Stomach (tissue), 8 donors: ENCODE measurements at regions not wholly inside any gene's neighbourhood (a gene's known extent, or its start where the extent isn't known, plus 50 kb on each side); places are given as distances from the start of the nearest gene placed in this dataset.
A peak's percentile ranks its signal among the peaks of the same experiment; 100 is the strongest.

ENCODE experiments used
- DNase-seq, 2 donors: peaks; one replicate each; pipeline versions ENCODE4 v3.0.0 to v3.0.0-alpha.2; 2013 to 2019
- H3K27ac ChIP-seq, 5 donors: fragments of 200-600 bp in 4 of 5; sonication (generic) in 4 of 5; one replicate each; pipeline ENCODE4 v1.5.1; 2013 to 2019; ENCODE audit warnings: mild to moderate bottlenecking in 1 of 5, moderate library complexity in 1 of 5
- H3K27me3 ChIP-seq, 3 donors: fragments of 200-600 bp; sonication (generic); one replicate each; pipeline ENCODE4 v1.5.1; 2017 to 2019; ENCODE audit warnings: mixed run types in 1 of 3
- H3K36me3 ChIP-seq, 4 donors: fragments of 200-600 bp; sonication (generic); 1 replicate in 3 of 4; 2 replicates in 1 of 4; pipeline ENCODE4 v1.5.1; 2016 to 2019
- H3K4me1 ChIP-seq, 4 donors: fragments of 200-600 bp; sonication (generic); one replicate each; pipeline ENCODE4 v1.5.1; 2016 to 2019
- H3K4me3 ChIP-seq, 4 donors: fragments of 200-600 bp; sonication (generic) in 3 of 4; one replicate each; pipeline ENCODE4 v1.5.1; 2016 to 2019; ENCODE audit warnings: mild to moderate bottlenecking in 1 of 4
- H3K9me3 ChIP-seq, 4 donors: fragments of 200-600 bp; sonication (generic); one replicate each; pipeline ENCODE4 v1.5.1; 2016 to 2019
- EP300 ChIP-seq: sonication (generic); formaldehyde crosslinking; IDR thresholded peaks from one replicate; pipeline ENCODE4 v1.6.1; 2017; ENCODE audit warnings: antibody characterized with exemption
- POLR2A ChIP-seq, 4 donors: fragments of 450-650 bp; IDR thresholded peaks; one replicate each; pipeline ENCODE4 v1.6.1; 2016; ENCODE audit warnings: antibody characterized with exemption in 4 of 4, control low read depth in 2 of 4, mild to moderate bottlenecking in 1 of 4, moderate library complexity in 1 of 4
- POLR2AphosphoS5 ChIP-seq, 3 donors: sonication (generic); formaldehyde crosslinking; IDR thresholded peaks; one replicate each; pipeline ENCODE4 v1.6.1; 2016; ENCODE audit warnings: antibody characterized with exemption in 3 of 3
- WGBS, 5 donors: extraction: QIAGEN DNeasy Blood & Tissue Kit in 3 of 5; methylation state at CpG; one replicate each; pipeline versions ENCODE4 v1.1.5 to v1.1.7; 2013 to 2018; 5-methylcytosine and 5-hydroxymethylcytosine counted together
- intact Hi-C: fragments of 100-400 bp; cut with DNase I; formaldehyde crosslinking; loops from one replicate; pipeline ENCODE4 v1.15.1; 2023; ENCODE audit warnings: low total_unique reads
- TF ChIP-seq, protein P1 (sequence below), 7 experiments: fragments of 450-650 bp in 4 of 7; fragments of 200-600 bp in 3 of 7; sonication (generic) in 3 of 7; IDR thresholded peaks; one replicate each; pipeline ENCODE4 v1.5.1; 2016 to 2019; ENCODE audit warnings: antibody characterized with exemption in 7 of 7, control low read depth in 2 of 7, mild to moderate bottlenecking in 1 of 7
- donor health status: healthy with polysubstance abuse.
- donor health status: Bipolar disorder and iron deficiency.
- donor health status: healthy.

DNA sequence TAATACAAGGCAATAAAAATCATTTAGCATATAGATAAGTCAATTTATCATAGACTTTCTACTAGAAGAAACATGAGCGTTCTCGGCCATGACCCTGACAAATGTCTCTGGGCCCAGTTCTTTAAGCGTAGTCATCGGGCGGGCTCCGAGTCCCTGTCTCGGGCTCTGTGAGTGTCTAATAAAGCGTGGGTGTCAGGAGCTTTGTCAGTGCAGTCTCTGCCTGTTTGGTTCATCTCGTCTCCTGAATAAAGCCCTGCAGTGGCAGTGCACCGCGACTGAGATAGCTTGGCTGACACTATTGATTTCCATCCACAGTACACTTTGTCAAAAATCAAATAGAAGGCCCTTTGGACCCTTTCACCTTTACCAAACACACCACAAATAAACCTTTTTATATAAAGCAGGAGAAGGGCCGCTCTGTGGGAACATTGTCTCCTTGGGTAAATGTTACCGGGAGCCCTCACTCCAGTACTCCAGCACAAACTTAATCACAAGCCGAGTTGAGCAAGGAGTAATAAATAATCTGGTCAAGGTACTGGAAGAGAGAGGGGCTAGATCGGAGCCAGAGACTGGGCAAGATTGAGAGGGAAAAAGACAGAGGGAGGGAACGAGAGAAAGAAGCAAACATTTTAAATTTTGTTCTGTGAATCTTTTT is 368.2 kb upstream of the TSHZ3 start:
- TF ChIP-seq, protein P1, sequence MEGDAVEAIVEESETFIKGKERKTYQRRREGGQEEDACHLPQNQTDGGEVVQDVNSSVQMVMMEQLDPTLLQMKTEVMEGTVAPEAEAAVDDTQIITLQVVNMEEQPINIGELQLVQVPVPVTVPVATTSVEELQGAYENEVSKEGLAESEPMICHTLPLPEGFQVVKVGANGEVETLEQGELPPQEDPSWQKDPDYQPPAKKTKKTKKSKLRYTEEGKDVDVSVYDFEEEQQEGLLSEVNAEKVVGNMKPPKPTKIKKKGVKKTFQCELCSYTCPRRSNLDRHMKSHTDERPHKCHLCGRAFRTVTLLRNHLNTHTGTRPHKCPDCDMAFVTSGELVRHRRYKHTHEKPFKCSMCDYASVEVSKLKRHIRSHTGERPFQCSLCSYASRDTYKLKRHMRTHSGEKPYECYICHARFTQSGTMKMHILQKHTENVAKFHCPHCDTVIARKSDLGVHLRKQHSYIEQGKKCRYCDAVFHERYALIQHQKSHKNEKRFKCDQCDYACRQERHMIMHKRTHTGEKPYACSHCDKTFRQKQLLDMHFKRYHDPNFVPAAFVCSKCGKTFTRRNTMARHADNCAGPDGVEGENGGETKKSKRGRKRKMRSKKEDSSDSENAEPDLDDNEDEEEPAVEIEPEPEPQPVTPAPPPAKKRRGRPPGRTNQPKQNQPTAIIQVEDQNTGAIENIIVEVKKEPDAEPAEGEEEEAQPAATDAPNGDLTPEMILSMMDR (IDR thresholded peaks at IDR 0.05), result no peak
- TF ChIP-seq POLR2AphosphoS5 (IDR thresholded peaks at IDR 0.05), result no peak
- no peak for TF ChIP-seq EP300
- no peak for TF ChIP-seq POLR2A (IDR thresholded peaks at IDR 0.05)
- Histone ChIP-seq H3K9me3 (peaks cover 0 to 17% (median 16%) of the 10 kb centered on the region in 4 donors), H3K36me3 (no peaks in the 10 kb centered on the region), H3K4me1 (peaks cover 0 to 6% (median 2%) of the 10 kb centered on the region in 4 donors), H3K27ac (no peak overlapping the region), H3K4me3 (no peak overlapping the region), H3K27me3 (no peaks in the 10 kb centered on the region)
- no peak for DNase-seq
- intact Hi-C loops, result no loop called here
- 47 to 61% (median 55%) methylated on average over 16 of the region's 16 CpGs for WGBS, 5 donors

DNA sequence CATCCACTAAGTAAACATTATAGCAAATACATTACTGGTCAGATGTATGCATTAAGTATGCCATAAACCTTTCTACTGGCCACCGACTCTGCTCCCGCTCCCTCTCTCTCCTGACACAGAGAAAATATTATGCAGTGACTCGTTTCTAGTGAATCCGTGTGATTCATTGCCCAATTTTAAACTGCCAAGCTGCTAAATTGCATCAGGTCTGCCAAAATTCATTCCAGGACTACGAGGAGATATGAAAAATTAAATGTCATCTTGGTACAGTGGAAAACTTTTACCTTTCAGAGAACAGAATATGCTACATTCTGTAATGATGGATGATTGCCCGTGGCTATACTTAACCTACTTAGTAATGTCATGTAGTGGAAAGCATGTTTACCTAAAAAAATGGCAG is 368.8 kb upstream of the TSHZ3 start:
- no peaks in the 10 kb centered on the region for H3K36me3 ChIP-seq
- TF ChIP-seq EP300 (no peak), POLR2AphosphoS5 (IDR thresholded peaks at IDR 0.05) (no peak), POLR2A (IDR thresholded peaks at IDR 0.05) (no peak)
- TF ChIP-seq, protein P1 (IDR thresholded peaks at IDR 0.05), result no peak
- peak overlapping the region in 1 of 4 donors; percentile 12 for H3K4me3 ChIP-seq
- no peak for DNase-seq
- peak overlapping the region in 1 of 5 donors; percentile 4 for H3K27ac ChIP-seq
- H3K4me1 ChIP-seq, result peaks cover 0 to 6% (median 2%) of the 10 kb centered on the region in 4 donors
- H3K27me3 ChIP-seq, result no peaks in the 10 kb centered on the region
- H3K9me3 ChIP-seq, result peaks cover 0 to 11% (median 11%) of the 10 kb centered on the region in 4 donors
- 42 to 53% (median 47%) methylated on average over 6 of the region's 6 CpGs for WGBS, 5 donors
- intact Hi-C loops, result no loop called here

DNA sequence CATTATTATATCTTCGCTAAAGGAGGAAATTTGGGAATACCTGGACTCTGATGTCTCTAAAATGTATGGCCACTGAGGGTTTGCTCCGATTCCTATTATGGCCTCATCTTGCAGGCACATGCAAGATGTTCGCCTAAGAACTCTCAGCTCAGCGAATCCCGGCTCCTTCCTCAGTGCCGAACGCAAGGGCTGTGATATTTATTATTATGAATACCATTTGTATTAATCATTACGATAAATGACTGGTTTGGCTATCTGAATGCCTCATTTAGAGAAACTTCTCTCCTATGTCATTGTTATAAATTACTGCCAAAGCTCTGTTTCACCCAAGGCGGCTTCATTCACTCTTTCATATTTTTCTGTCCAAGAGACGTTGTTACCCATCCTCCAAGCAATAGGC is 369.7 kb upstream of the TSHZ3 start:
- peaks cover 0 to 2% (median 2%) of the 10 kb centered on the region in 4 donors for H3K9me3 ChIP-seq
- H3K4me1 ChIP-seq, result peaks cover 0 to 6% (median 2%) of the 10 kb centered on the region in 4 donors
- no peak overlapping the region for H3K4me3 ChIP-seq
- DNase-seq, result no peak
- intact Hi-C loops, result no loop called here
- WGBS, 5 donors, result 47 to 77% (median 66%) methylated on average over 10 of the region's 10 CpGs
- H3K27ac ChIP-seq, result peak overlapping the region in 1 of 5 donors; percentile 4
- H3K27me3 ChIP-seq, result no peaks in the 10 kb centered on the region
- H3K36me3 ChIP-seq, result no peaks in the 10 kb centered on the region
- TF ChIP-seq POLR2AphosphoS5 (IDR thresholded peaks at IDR 0.05) (no peak), EP300 (no peak)
- TF ChIP-seq, protein P1 (IDR thresholded peaks at IDR 0.05), result no peak

DNA sequence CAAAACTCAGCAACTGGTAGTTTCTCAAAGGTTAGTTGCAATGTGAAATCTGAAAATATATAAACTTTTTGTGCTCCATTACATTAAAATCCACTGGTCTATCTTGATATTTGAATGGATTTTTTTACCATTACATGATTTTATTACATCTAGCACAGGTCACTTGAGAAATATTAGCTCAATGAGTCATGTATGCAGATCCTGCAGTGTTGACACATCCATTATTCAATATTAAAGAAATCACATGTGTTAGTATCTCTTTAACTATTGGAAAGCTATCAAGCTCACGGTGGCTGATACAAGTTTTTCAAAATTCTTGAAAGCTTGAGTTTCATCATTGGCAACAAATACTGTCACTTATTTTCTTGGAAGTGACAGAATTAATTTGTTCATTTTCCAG is 373.9 kb upstream of the TSHZ3 start:
- 63 to 77% (median 72%) methylated on average over 1 of the region's 1 CpG for WGBS, 5 donors
- intact Hi-C loops, result no loop called here
- TF ChIP-seq EP300 (no peak), POLR2AphosphoS5 (IDR thresholded peaks at IDR 0.05) (no peak), POLR2A (IDR thresholded peaks at IDR 0.05) (no peak)
- TF ChIP-seq, protein P1 (IDR thresholded peaks at IDR 0.05), result no peak
- Histone ChIP-seq H3K36me3 (no peaks in the 10 kb centered on the region), H3K27me3 (no peaks in the 10 kb centered on the region), H3K4me1 (peaks cover 0 to 2% (median 0%) of the 10 kb centered on the region in 4 donors), H3K27ac (no peak overlapping the region), H3K9me3 (no peaks in the 10 kb centered on the region), H3K4me3 (no peak overlapping the region)
- no peak for DNase-seq
